Smooth muscle cell (in vitro differentiated cells): ENCODE measurements at regions not wholly inside any gene's neighbourhood (a gene's known extent, or its start where the extent isn't known, plus 50 kb on each side); places are given as distances from the start of the nearest gene placed in this dataset.

ENCODE experiments used
- DNase-seq: peaks from one replicate; lab custom pipeline; 2025; ENCODE audit not compliant: unreplicated experiment; lab: John Stamatoyannopoulos, UW
- H2AFZ ChIP-seq: fragments of 200-600 bp; sonication (generic); 2 replicates; pipeline ENCODE4 v1.6.0; 2016; ENCODE audit warnings: antibody characterized with exemption, low read depth, mild to moderate bottlenecking
- H3F3A ChIP-seq: fragments of 200-600 bp; sonication (generic); 2 replicates; pipeline ENCODE4 v1.6.0; 2017; ENCODE audit warnings: antibody characterized with exemption, low read depth
- H3K27ac ChIP-seq: fragments of 200-600 bp; sonication (generic); 2 replicates; pipeline ENCODE4 v1.5.1; 2016; ENCODE audit warnings: low read depth, mild to moderate bottlenecking
- H3K27me3 ChIP-seq: fragments of 200-600 bp; sonication (generic); 2 replicates; pipeline ENCODE4 v1.6.1; 2016; ENCODE audit warnings: low read depth, mild to moderate bottlenecking
- H3K36me3 ChIP-seq: fragments of 200-600 bp; sonication (generic); 2 replicates; pipeline ENCODE4 v1.5.1; 2016; ENCODE audit warnings: low read depth
- H3K4me1 ChIP-seq: fragments of 200-600 bp; sonication (generic); 2 replicates; pipeline ENCODE4 v1.5.1; 2016; ENCODE audit warnings: low read depth
- H3K4me2 ChIP-seq: fragments of 200-600 bp; sonication (generic); 2 replicates; pipeline ENCODE4 v1.6.0; 2016; ENCODE audit warnings: mild to moderate bottlenecking
- H3K4me3 ChIP-seq: fragments of 200-600 bp; sonication (generic); 2 replicates; pipeline ENCODE4 v1.5.1; 2016; ENCODE audit warnings: mild to moderate bottlenecking
- H3K79me2 ChIP-seq: fragments of 200-600 bp; sonication (generic); 2 replicates; pipeline ENCODE4 v1.6.0; 2016; ENCODE audit warnings: low read depth, mild to moderate bottlenecking
- H3K9ac ChIP-seq: fragments of 200-600 bp; sonication (generic); 2 replicates; pipeline ENCODE4 v1.6.0; 2016; ENCODE audit warnings: low read depth
- H3K9me3 ChIP-seq: fragments of 200-600 bp; sonication (generic); replicated peaks from 2 replicates; pipeline ENCODE4 v1.5.1; 2016; ENCODE audit warnings: low read depth
- H4K20me1 ChIP-seq: fragments of 200-600 bp; sonication (generic); 2 replicates; pipeline ENCODE4 v1.6.0; 2016; ENCODE audit warnings: low read depth
- WGBS: methylation state at CpG from one replicate; pipeline ENCODE4 v1.1.7; 2016; ENCODE audit warnings: low lambda C conversion rate; 5-methylcytosine and 5-hydroxymethylcytosine counted together
- TF ChIP-seq, protein P1 (sequence below): fragments of 200-600 bp; sonication (generic); IDR thresholded peaks from 2 replicates; pipeline ENCODE4 v1.5.1; 2017; ENCODE audit warnings: borderline replicate concordance, mild to moderate bottlenecking, antibody characterized with exemption; ENCODE audit not compliant: insufficient read depth, poor library complexity, severe bottlenecking

DNA sequence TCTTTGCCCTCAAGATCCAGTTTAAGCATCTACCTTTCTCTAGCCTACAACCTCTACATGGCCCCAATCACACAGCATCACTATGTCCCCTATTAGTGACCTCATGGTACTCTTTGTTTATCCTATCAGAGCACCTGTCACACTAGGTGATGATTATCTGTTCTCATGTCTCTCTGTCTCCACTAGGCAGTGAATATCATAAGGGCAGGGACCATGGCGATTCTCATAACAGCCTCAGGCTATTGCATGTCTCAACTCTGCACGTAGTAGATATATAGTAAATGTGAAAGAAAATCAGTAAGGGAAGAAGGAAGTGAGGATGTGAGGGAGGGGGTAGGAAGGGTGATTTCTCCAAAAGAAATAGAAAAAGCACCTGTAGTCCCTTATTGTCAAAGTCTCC lies 311.0 kb downstream of the NSG2 start:
- Histone ChIP-seq H3K9me3 (no peaks in the 10 kb centered on the region), H4K20me1 (no peaks in the 10 kb centered on the region), H3K27me3 (no peaks in the 10 kb centered on the region), H3K79me2 (no peaks in the 10 kb centered on the region), H3K9ac (no peak overlapping the region), H3K4me3 (no peak overlapping the region), H2AFZ (no peak overlapping the region), H3K36me3 (no peaks in the 10 kb centered on the region), H3K4me2 (no peak overlapping the region), H3K4me1 (no peaks in the 10 kb centered on the region), H3F3A (no peaks in the 10 kb centered on the region), H3K27ac (no peak overlapping the region)
- no peak for DNase-seq
- TF ChIP-seq, protein P1, sequence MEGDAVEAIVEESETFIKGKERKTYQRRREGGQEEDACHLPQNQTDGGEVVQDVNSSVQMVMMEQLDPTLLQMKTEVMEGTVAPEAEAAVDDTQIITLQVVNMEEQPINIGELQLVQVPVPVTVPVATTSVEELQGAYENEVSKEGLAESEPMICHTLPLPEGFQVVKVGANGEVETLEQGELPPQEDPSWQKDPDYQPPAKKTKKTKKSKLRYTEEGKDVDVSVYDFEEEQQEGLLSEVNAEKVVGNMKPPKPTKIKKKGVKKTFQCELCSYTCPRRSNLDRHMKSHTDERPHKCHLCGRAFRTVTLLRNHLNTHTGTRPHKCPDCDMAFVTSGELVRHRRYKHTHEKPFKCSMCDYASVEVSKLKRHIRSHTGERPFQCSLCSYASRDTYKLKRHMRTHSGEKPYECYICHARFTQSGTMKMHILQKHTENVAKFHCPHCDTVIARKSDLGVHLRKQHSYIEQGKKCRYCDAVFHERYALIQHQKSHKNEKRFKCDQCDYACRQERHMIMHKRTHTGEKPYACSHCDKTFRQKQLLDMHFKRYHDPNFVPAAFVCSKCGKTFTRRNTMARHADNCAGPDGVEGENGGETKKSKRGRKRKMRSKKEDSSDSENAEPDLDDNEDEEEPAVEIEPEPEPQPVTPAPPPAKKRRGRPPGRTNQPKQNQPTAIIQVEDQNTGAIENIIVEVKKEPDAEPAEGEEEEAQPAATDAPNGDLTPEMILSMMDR: no peak
- 78% methylated on average over 2 of the region's 2 CpGs for WGBS

DNA sequence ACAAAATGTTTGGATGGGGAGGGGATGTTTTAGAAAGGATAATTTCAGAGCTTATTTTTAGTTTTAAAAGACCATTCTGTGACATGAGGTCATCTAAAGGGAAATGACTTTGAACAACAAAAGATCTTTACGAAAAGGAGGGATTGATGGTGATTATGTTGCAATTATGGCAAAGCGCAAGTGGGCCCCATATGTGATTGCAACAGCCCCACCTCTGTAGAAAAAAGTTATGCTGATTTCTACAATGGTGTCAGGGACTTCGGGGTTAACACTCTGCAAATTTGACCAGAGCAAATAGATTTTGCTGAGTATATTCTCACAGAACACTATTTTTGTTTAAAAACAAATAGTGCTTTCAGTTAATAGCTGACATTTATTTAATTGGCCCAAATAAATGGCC lies 312.8 kb downstream of the NSG2 start:
- H3K4me2 ChIP-seq: no peak overlapping the region
- WGBS: 89% methylated on average over 3 of the region's 3 CpGs
- no peaks in the 10 kb centered on the region for H3F3A ChIP-seq
- no peaks in the 10 kb centered on the region for H4K20me1 ChIP-seq
- no peak for DNase-seq
- no peaks in the 10 kb centered on the region for H3K27me3 ChIP-seq
- H3K9me3 ChIP-seq: no peaks in the 10 kb centered on the region
- no peak overlapping the region for H3K4me3 ChIP-seq
- no peaks in the 10 kb centered on the region for H3K4me1 ChIP-seq
- H3K27ac ChIP-seq: no peak overlapping the region
- H3K9ac ChIP-seq: no peak overlapping the region
- H2AFZ ChIP-seq: no peak overlapping the region
- TF ChIP-seq, protein P1: no peak
- no peaks in the 10 kb centered on the region for H3K36me3 ChIP-seq
- H3K79me2 ChIP-seq: no peaks in the 10 kb centered on the region

DNA sequence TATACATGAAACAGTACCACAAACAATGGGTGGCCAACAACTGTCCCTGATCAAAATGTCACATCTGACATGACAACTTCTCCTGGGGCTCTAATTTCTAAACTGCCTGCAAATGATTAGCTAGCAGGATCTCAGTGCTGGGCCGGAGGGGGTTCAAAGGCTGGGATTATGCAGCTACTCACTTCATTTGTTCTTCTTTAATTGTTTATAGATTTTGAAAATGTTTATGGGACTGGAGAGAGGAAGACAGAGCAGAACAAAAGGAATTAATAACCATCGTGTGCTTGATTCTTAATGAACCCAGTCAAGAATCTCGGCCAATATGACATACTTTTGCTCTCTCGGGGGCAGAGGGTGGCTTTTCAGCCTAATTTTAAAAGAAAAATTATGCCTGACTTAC lies 313.6 kb downstream of the NSG2 start:
- Histone ChIP-seq H4K20me1 (no peaks in the 10 kb centered on the region), H3K4me3 (no peak overlapping the region), H3K79me2 (no peaks in the 10 kb centered on the region), H3K9ac (no peak overlapping the region), H3K27me3 (no peaks in the 10 kb centered on the region), H3K4me1 (no peaks in the 10 kb centered on the region), H2AFZ (no peak overlapping the region), H3K36me3 (no peaks in the 10 kb centered on the region), H3F3A (no peaks in the 10 kb centered on the region), H3K27ac (no peak overlapping the region), H3K9me3 (no peaks in the 10 kb centered on the region), H3K4me2 (no peak overlapping the region)
- no peak for DNase-seq
- WGBS: 88% methylated on average over 4 of the region's 4 CpGs
- TF ChIP-seq, protein P1: no peak

DNA sequence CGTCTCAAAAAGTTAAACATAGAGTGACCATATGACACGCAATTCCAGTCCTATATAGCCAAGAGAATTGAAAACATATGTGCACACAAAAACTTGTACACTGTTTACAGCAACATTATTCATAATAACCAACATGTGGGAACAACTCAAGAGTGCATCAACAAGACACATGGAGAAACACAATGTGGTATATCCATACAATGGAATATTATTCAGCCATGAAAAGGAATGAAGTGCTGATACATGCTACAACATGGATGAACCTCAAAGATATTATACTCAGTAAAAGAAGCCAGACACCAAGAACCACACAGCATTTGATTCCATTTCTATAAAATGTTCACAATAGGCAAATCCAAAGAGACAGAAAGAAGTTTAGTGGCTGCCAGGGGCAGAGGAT lies 317.0 kb downstream of the NSG2 start:
- Histone ChIP-seq H3K27ac (no peak overlapping the region), H3K27me3 (no peaks in the 10 kb centered on the region), H3K4me3 (no peak overlapping the region), H3F3A (no peaks in the 10 kb centered on the region), H3K9me3 (no peaks in the 10 kb centered on the region), H3K4me1 (no peaks in the 10 kb centered on the region), H3K79me2 (no peaks in the 10 kb centered on the region), H4K20me1 (no peaks in the 10 kb centered on the region), H3K9ac (no peak overlapping the region), H3K4me2 (no peak overlapping the region), H3K36me3 (no peaks in the 10 kb centered on the region), H2AFZ (no peak overlapping the region)
- TF ChIP-seq, protein P1: no peak
- DNase-seq: no peak
- WGBS: 94% methylated on average over 2 of the region's 2 CpGs
